IMR-90 (cell line): ENCODE measurements at regions not wholly inside any gene's neighbourhood (a gene's known extent, or its start where the extent isn't known, plus 50 kb on each side); places are given as distances from the start of the nearest gene placed in this dataset.

ENCODE experiments used
- ATAC-seq: fragments of 200-7000 bp; cut with Tn5 transposase; 2 replicates; pipeline ENCODE4 v1.9.1; 2020; ENCODE audit warnings: low read depth, mild to moderate bottlenecking, moderate library complexity
- BruUV-seq: library from RNA; stranded (reverse); fragments of 400-500 nt; replicated peaks from 2 replicates; lab custom pipeline; 2021; lab: Mats Ljungman, UMichigan
- CTCF ChIA-PET: fragments of 300-600 bp; formaldehyde crosslinking; extraction: SDS; loops from one replicate; lab custom pipeline; 2021; ENCODE audit warnings: antibody characterized with exemption; lab: Yijun Ruan, JAX
- POLR2A ChIA-PET: fragments of 300-600 bp; sonication (Branson Sonifier 250); formaldehyde crosslinking; loops from one replicate; lab custom pipeline; 2022; ENCODE audit warnings: antibody characterized with exemption; ENCODE audit not compliant: unreplicated experiment; lab: Charles Lee
- DNase-seq: peaks from one replicate; pipeline ENCODE4 v3.0.0; 2013
- H2AFZ ChIP-seq: replicated peaks from 2 replicates; pipeline ENCODE3; 2013; ENCODE audit warnings: low read length, mild to moderate bottlenecking; ENCODE audit not compliant: poor library complexity
- H2AK5ac ChIP-seq: 2 replicates; pipeline ENCODE4 v1.6.1; 2013; ENCODE audit warnings: low read depth, low read length, inconsistent platforms
- H2AK9ac ChIP-seq: replicated peaks from 2 replicates; pipeline ENCODE3; 2013; ENCODE audit warnings: mild to moderate bottlenecking, low read depth, low read length, moderate library complexity; ENCODE audit not compliant: poor library complexity
- H2BK120ac ChIP-seq: 2 replicates; pipeline ENCODE4 v1.6.1; 2013; ENCODE audit warnings: low read depth, low read length, inconsistent platforms
- H2BK15ac ChIP-seq: 3 replicates; pipeline ENCODE4 v1.6.1; 2013; ENCODE audit warnings: low read depth, low read length, inconsistent platforms
- H2BK20ac ChIP-seq: 2 replicates; pipeline ENCODE4 v1.6.1; 2013; ENCODE audit warnings: low read depth, mild to moderate bottlenecking, inconsistent platforms, low read length, moderate library complexity
- H2BK5ac ChIP-seq: 2 replicates; pipeline ENCODE4 v1.6.1; 2013; ENCODE audit warnings: mild to moderate bottlenecking, low read depth, low read length, inconsistent platforms; ENCODE audit not compliant: poor library complexity, severe bottlenecking
- H3K14ac ChIP-seq: replicated peaks from 2 replicates; pipeline ENCODE4 v1.6.1; 2013; ENCODE audit warnings: low read depth, low read length, inconsistent platforms
- H3K18ac ChIP-seq: 2 replicates; pipeline ENCODE4 v1.6.1; 2013; ENCODE audit warnings: low read depth, low read length, control low read depth
- H3K23ac ChIP-seq: 2 replicates; pipeline ENCODE4 v1.6.1; 2013; ENCODE audit warnings: low read depth, low read length, inconsistent platforms
- H3K27ac ChIP-seq: 2 replicates; pipeline ENCODE4 v1.5.1; 2013; ENCODE audit warnings: mild to moderate bottlenecking, control low read depth, low read length; ENCODE audit not compliant: insufficient read depth
- H3K27me3 ChIP-seq: 2 replicates; pipeline ENCODE4 v1.6.1; 2013; ENCODE audit warnings: low read length; ENCODE audit not compliant: control insufficient read depth, insufficient read depth
- H3K36me3 ChIP-seq: 2 replicates; pipeline ENCODE4 v1.6.1; 2013; ENCODE audit warnings: low read length, mixed read lengths; ENCODE audit not compliant: control insufficient read depth, insufficient read depth
- H3K4ac ChIP-seq: 2 replicates; pipeline ENCODE4 v1.6.1; 2013; ENCODE audit warnings: low read depth, low read length, inconsistent platforms
- H3K4me1 ChIP-seq: 2 replicates; pipeline ENCODE4 v1.6.1; 2013; ENCODE audit warnings: low read length, mixed read lengths; ENCODE audit not compliant: control insufficient read depth, insufficient read depth
- H3K4me2 ChIP-seq: 2 replicates; pipeline ENCODE4 v1.6.1; 2013; ENCODE audit warnings: low read depth, mild to moderate bottlenecking, control low read depth, low read length, moderate library complexity
- H3K4me3 ChIP-seq: 2 replicates; pipeline ENCODE4 v1.5.1; 2013; ENCODE audit warnings: low read depth, mild to moderate bottlenecking, control low read depth, low read length, moderate library complexity; ENCODE audit not compliant: insufficient read depth
- H3K56ac ChIP-seq: 2 replicates; pipeline ENCODE4 v1.6.1; 2013; ENCODE audit warnings: low read length, inconsistent platforms; ENCODE audit not compliant: insufficient read depth; ENCODE audit errors: extremely low read depth
- H3K79me1 ChIP-seq, 2 experiments: 2 replicates each; pipeline ENCODE4 v1.6.1; 2013; ENCODE audit warnings: low read length in 2 of 2, inconsistent platforms in 1 of 2, low read depth in 1 of 2
- H3K9ac ChIP-seq: 2 replicates; pipeline ENCODE4 v1.6.1; 2013; ENCODE audit warnings: low read depth, low read length, control low read depth
- H3K9me1 ChIP-seq: 2 replicates; pipeline ENCODE4 v1.6.1; 2013; ENCODE audit warnings: low read length, inconsistent platforms; ENCODE audit not compliant: insufficient read depth
- H3K9me3 ChIP-seq: 2 replicates; pipeline ENCODE4 v1.6.1; 2013; ENCODE audit warnings: low read length; ENCODE audit not compliant: control insufficient read depth, insufficient read depth
- H4K20me1 ChIP-seq: 2 replicates; pipeline ENCODE4 v1.6.1; 2013; ENCODE audit warnings: low read length, inconsistent platforms; ENCODE audit not compliant: insufficient read depth
- H4K5ac ChIP-seq: 2 replicates; pipeline ENCODE4 v1.6.1; 2013; ENCODE audit warnings: mild to moderate bottlenecking, low read depth, low read length, control low read depth
- H4K8ac ChIP-seq, 2 experiments: 2 replicates each; pipeline ENCODE4 v1.6.1; 2013; ENCODE audit warnings: low read depth in 2 of 2, low read length in 2 of 2, control low read depth in 1 of 2, inconsistent platforms in 1 of 2
- H4K91ac ChIP-seq: 2 replicates; pipeline ENCODE4 v1.6.1; 2013; ENCODE audit warnings: low read depth, low read length, inconsistent platforms; ENCODE audit not compliant: insufficient read depth
- BHLHE40 ChIP-seq: fragments of 150-350 bp; IDR thresholded peaks from 2 replicates; pipeline ENCODE4 v1.6.1; 2016; ENCODE audit warnings: mild to moderate bottlenecking, low read depth, low read length
- CEBPB ChIP-seq: IDR thresholded peaks from 2 replicates; pipeline ENCODE4 v1.6.1; 2012; ENCODE audit warnings: low read depth, low read length, improper control_type of control experiment
- CHD1 ChIP-seq: IDR thresholded peaks from 2 replicates; pipeline ENCODE4 v1.6.1; 2012; ENCODE audit warnings: low read depth, low read length, improper control_type of control experiment
- FOS ChIP-seq: fragments of 150-350 bp; IDR thresholded peaks from 2 replicates; pipeline ENCODE4 v1.6.1; 2016; ENCODE audit warnings: low read depth, low read length
- MAFK ChIP-seq: IDR thresholded peaks from 2 replicates; pipeline ENCODE4 v1.6.1; 2012; ENCODE audit warnings: low read depth, low read length, improper control_type of control experiment
- MAZ ChIP-seq: IDR thresholded peaks from 2 replicates; pipeline ENCODE4 v1.6.1; 2012; ENCODE audit warnings: low read depth, mild to moderate bottlenecking, low read length, improper control_type of control experiment, moderate library complexity, borderline replicate concordance
- NFE2L2 ChIP-seq: fragments of 150-350 bp; IDR thresholded peaks from 2 replicates; pipeline ENCODE4 v1.6.1; 2016; ENCODE audit warnings: low read depth, mild to moderate bottlenecking, low read length
- POLR2A ChIP-seq: IDR thresholded peaks from 2 replicates; pipeline ENCODE4 v1.6.1; 2012; ENCODE audit warnings: mild to moderate bottlenecking, low read depth, low read length
- RAD21 ChIP-seq: IDR thresholded peaks from 2 replicates; pipeline ENCODE4 v1.6.1; 2012; ENCODE audit warnings: low read length, improper control_type of control experiment
- RCOR1 ChIP-seq: IDR thresholded peaks from 2 replicates; pipeline ENCODE4 v1.6.1; 2012; ENCODE audit warnings: mild to moderate bottlenecking, low read length, improper control_type of control experiment; ENCODE audit not compliant: insufficient replicate concordance
- RFX5 ChIP-seq: IDR thresholded peaks from 2 replicates; pipeline ENCODE4 v1.8.0; 2012; ENCODE audit warnings: low read depth, mild to moderate bottlenecking, low read length, moderate library complexity
- WGBS, 2 experiments: methylation state at CpG; one replicate each; pipeline versions ENCODE4 v1.1.5 to v1.1.7; 2013; ENCODE audit warnings: missing lambda C conversion rate in 2 of 2; ENCODE audit not compliant: insufficient read length in 1 of 2; ENCODE audit errors: extremely low coverage in 2 of 2; 5-methylcytosine and 5-hydroxymethylcytosine counted together
- dilution Hi-C: fragments of 300-500 bp; cut with HindIII; formaldehyde crosslinking; loops from one replicate; pipeline ENCODE4 v1.14.3; 2018; ENCODE audit warnings: low sequenced_read_pairs; ENCODE audit not compliant: unreplicated experiment
- in situ Hi-C: fragments of 300-500 bp; cut with MboI; formaldehyde crosslinking; loops from 3 replicates; pipeline ENCODE4 v1.14.3; 2019; ENCODE audit warnings: low sequenced_read_pairs, inconsistent platforms, mixed read lengths
- intact Hi-C: fragments of 100-400 bp; cut with micrococcal nuclease; formaldehyde crosslinking; loops from 2 replicates; pipeline ENCODE4 v1.10.0; 2022
- TF ChIP-seq, protein P1 (sequence below): conservative IDR thresholded peaks from 2 replicates; pipeline ENCODE4 v1.5.1; 2012; ENCODE audit warnings: mild to moderate bottlenecking, low read depth, low read length, improper control_type of control experiment
- TF ChIP-seq, protein P2 (sequence below): fragments of 150-350 bp; IDR thresholded peaks from 2 replicates; pipeline ENCODE4 v1.6.1; 2017; ENCODE audit warnings: mild to moderate bottlenecking, antibody characterized with exemption, low read length, low read depth

DNA sequence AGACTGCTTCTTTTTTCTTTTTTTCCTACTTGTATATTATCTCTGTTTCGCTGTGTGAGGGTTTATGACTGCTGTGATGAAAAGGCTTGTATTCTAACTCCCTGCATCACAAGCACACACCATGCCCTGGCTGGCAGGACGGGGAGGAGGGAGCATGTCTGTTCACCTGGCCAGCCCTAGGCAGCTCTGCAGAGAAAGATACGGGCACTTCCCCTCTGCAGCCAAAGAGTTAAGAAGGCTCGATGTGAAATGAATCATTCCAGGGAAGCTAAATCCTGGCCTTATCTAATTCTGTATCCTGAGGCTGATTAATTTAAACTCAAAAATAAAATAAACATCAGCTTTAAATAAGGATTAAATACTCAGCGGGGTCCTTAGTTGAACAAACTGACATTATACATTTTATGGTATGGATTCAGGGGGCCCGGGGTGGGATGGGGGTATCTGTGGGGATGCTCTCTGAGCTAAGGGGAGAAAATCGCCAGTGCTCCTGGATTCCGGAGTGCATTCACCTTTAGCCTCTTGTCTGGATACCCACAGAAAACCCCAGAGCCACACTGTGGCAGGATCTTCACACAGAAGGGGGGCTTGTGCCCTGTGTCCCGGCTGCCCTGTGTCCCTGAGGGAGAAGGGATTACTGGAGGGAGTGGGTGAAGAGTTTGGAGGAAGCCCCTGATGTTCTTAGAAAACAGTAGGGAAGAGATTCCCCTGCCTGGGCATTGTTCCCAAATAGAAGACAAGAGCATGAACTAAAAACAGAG, 321.5 kb downstream of the NPHP4 start:
- H4K8ac ChIP-seq: no peak overlapping the region
- in situ Hi-C loops: no loop called here
- DNase-seq: no peak
- no peak overlapping the region for H3K56ac ChIP-seq
- ChIA-PET POLR2A (no interaction called here), CTCF (no interaction called here)
- TF ChIP-seq RAD21: no peak
- TF ChIP-seq RFX5: no peak
- TF ChIP-seq BHLHE40: no peak
- TF ChIP-seq MAZ: no peak
- TF ChIP-seq, protein P1, sequence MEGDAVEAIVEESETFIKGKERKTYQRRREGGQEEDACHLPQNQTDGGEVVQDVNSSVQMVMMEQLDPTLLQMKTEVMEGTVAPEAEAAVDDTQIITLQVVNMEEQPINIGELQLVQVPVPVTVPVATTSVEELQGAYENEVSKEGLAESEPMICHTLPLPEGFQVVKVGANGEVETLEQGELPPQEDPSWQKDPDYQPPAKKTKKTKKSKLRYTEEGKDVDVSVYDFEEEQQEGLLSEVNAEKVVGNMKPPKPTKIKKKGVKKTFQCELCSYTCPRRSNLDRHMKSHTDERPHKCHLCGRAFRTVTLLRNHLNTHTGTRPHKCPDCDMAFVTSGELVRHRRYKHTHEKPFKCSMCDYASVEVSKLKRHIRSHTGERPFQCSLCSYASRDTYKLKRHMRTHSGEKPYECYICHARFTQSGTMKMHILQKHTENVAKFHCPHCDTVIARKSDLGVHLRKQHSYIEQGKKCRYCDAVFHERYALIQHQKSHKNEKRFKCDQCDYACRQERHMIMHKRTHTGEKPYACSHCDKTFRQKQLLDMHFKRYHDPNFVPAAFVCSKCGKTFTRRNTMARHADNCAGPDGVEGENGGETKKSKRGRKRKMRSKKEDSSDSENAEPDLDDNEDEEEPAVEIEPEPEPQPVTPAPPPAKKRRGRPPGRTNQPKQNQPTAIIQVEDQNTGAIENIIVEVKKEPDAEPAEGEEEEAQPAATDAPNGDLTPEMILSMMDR: no peak
- no peak for TF ChIP-seq FOS
- no peak for TF ChIP-seq MAFK
- no peak for TF ChIP-seq RCOR1
- TF ChIP-seq CEBPB: no peak
- TF ChIP-seq POLR2A: no peak
- no peak for TF ChIP-seq CHD1
- TF ChIP-seq, protein P2, sequence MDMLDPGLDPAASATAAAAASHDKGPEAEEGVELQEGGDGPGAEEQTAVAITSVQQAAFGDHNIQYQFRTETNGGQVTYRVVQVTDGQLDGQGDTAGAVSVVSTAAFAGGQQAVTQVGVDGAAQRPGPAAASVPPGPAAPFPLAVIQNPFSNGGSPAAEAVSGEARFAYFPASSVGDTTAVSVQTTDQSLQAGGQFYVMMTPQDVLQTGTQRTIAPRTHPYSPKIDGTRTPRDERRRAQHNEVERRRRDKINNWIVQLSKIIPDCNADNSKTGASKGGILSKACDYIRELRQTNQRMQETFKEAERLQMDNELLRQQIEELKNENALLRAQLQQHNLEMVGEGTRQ: no peak
- no peak for TF ChIP-seq NFE2L2
- H3K18ac ChIP-seq: no peak overlapping the region
- no peak overlapping the region for H3K9ac ChIP-seq
- H2BK15ac ChIP-seq: no peak overlapping the region
- no peak overlapping the region for H2AK9ac ChIP-seq
- no peak overlapping the region for H2BK120ac ChIP-seq
- no peaks in the 10 kb centered on the region for H3K27me3 ChIP-seq
- intact Hi-C loops: no loop called here
- H3K79me1 ChIP-seq: no peaks in the 10 kb centered on the region
- no peak overlapping the region for H2BK20ac ChIP-seq
- H3K4me2 ChIP-seq: no peak overlapping the region
- H3K9me1 ChIP-seq: no peaks in the 10 kb centered on the region
- no peak overlapping the region for H3K4me3 ChIP-seq
- no peak overlapping the region for H2AFZ ChIP-seq
- H3K27ac ChIP-seq: no peak overlapping the region
- no peak overlapping the region for H4K5ac ChIP-seq
- whole genome bisulfite sequencing, 2 experiments: 21% methylated on average over 2 of the region's 9 CpGs; no CpG with 5 or more reads in 1 of the 2 experiments
- H2AK5ac ChIP-seq: no peak overlapping the region
- no peak overlapping the region for H3K14ac ChIP-seq
- H4K91ac ChIP-seq: no peak overlapping the region
- no TSS peak for BruUV-seq
- H2BK5ac ChIP-seq: no peak overlapping the region
- H3K23ac ChIP-seq: no peak overlapping the region
- ATAC-seq: no peak
- no peaks in the 10 kb centered on the region for H3K4me1 ChIP-seq
- no peaks in the 10 kb centered on the region for H3K36me3 ChIP-seq
- no peaks in the 10 kb centered on the region for H4K20me1 ChIP-seq
- dilution Hi-C loops: no loop called here
- H3K9me3 ChIP-seq: peaks cover 37% of the 10 kb centered on the region
- H3K4ac ChIP-seq: no peak overlapping the region
